HUES64 (cell line): ENCODE measurements at regions not wholly inside any gene's neighbourhood (a gene's known extent, or its start where the extent isn't known, plus 50 kb on each side); places are given as distances from the start of the nearest gene placed in this dataset.
"Not testable (repeated sequence)": the region's sequence is repeated elsewhere in the genome, so short reads cannot be mapped to it uniquely, and the experiment has no call there.

Experiments
- H3K27ac ChIP-seq: 2 replicates; pipeline ENCODE4 v1.7.0; 2013; ENCODE audit warnings: low read depth, low read length, inconsistent platforms
- H3K27me3 ChIP-seq: 2 replicates; pipeline ENCODE4 v1.6.1; 2013; ENCODE audit warnings: mild to moderate bottlenecking, low read length; ENCODE audit not compliant: insufficient read depth
- H3K36me3 ChIP-seq: 2 replicates; pipeline ENCODE4 v1.6.1; 2013; ENCODE audit warnings: mild to moderate bottlenecking, low read length; ENCODE audit not compliant: insufficient read depth
- H3K4me1 ChIP-seq: 2 replicates; pipeline ENCODE4 v1.6.1; 2013; ENCODE audit warnings: mild to moderate bottlenecking, low read length, moderate library complexity; ENCODE audit not compliant: insufficient read depth
- H3K4me3 ChIP-seq: 2 replicates; pipeline ENCODE4 v1.5.1; 2013; ENCODE audit warnings: mild to moderate bottlenecking, low read length, moderate library complexity
- H3K9ac ChIP-seq: 2 replicates; pipeline ENCODE4 v1.6.1; 2013; ENCODE audit warnings: mild to moderate bottlenecking, low read depth, low read length
- H3K9me3 ChIP-seq: 2 replicates; pipeline ENCODE4 v1.6.1; 2013; ENCODE audit warnings: low read depth, low read length; ENCODE audit not compliant: insufficient read depth
- WGBS: fragments of 150-250, 120-280 bp; methylation state at CpG from one replicate; pipeline ENCODE4 v1.1.7; 2013; ENCODE audit warnings: missing lambda C conversion rate; 5-methylcytosine and 5-hydroxymethylcytosine counted together

DNA sequence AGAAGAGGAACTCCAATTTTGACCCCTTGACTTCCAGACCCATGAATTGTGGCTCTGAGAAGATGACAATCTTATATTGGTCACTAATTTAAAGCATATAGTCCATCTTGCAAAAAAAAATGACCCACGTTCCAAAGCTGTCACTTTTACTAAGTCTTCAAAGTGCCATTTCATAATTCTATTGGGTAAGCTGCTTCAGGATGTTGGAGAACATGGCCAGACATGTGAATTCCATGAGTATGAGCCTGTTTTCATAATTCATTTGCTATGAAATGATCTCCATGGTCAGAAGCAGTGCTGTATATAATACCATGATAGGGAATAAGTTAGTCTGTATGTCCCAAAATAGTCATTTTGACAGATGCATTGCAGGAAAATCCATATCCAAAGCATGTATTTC lies 1787.3 kb downstream of the SLITRK5 start:
- H3K9me3 ChIP-seq = no peaks in the 10 kb centered on the region
- no peak overlapping the region for H3K4me3 ChIP-seq
- H3K27me3 ChIP-seq = no peaks in the 10 kb centered on the region
- H3K36me3 ChIP-seq = no peaks in the 10 kb centered on the region
- no peak overlapping the region for H3K9ac ChIP-seq
- H3K27ac ChIP-seq = no peak overlapping the region
- no peaks in the 10 kb centered on the region for H3K4me1 ChIP-seq
- 80% methylated on average over 1 of the region's 1 CpG for WGBS

- H3K27ac ChIP-seq, H3K4me3 ChIP-seq, H3K4me1 ChIP-seq, H3K27me3 ChIP-seq, H3K36me3 ChIP-seq, H3K9ac ChIP-seq, H3K9me3 ChIP-seq: not testable (repeated sequence)
Observed at GRCh38 chr13:89460895-89461294, 1789.7 kb downstream of the SLITRK5 start.

GRCh38 chr13:89465366-89465765 lies 1794.2 kb downstream of the SLITRK5 start:
- Histone ChIP-seq H3K27ac (no peak overlapping the region), H3K9me3 (no peaks in the 10 kb centered on the region), H3K36me3 (no peaks in the 10 kb centered on the region), H3K9ac (no peak overlapping the region), H3K4me1 (no peaks in the 10 kb centered on the region; the same call in 1 of the 2 replicates), H3K4me3 (no peak overlapping the region), H3K27me3 (no peaks in the 10 kb centered on the region)
- 88% methylated on average over 2 of the region's 2 CpGs for WGBS

GRCh38 chr13:89468081-89468480 lies 1796.9 kb downstream of the SLITRK5 start:
- Histone ChIP-seq H3K4me1 (no peaks in the 10 kb centered on the region; the same call in 1 of the 2 replicates), H3K9ac (no peak overlapping the region), H3K9me3 (no peaks in the 10 kb centered on the region; the same call in 1 of the 2 replicates), H3K4me3 (no peak overlapping the region), H3K27ac (no peak overlapping the region), H3K36me3 (no peaks in the 10 kb centered on the region), H3K27me3 (no peaks in the 10 kb centered on the region)
- 100% methylated on average over 2 of the region's 2 CpGs for WGBS

DNA sequence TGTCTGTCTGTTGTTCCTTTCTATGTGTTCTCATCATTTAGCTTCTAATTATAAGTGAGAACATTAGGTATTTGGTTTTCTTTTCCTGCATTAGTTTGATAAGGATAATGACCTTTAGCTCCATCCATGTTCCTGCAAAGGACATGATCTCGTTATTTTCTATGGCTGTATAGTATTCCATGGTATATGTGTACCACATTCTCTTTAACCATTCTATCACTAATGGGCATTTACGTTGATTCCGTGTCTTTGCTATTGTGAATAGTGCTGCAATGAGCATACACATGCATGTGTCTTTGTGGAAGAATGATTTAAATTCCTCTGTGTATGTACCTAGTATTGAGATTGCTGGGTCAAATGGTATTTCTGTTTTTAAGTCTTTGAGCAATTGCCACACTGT lies 1799.7 kb downstream of the SLITRK5 start:
- Histone ChIP-seq H3K27ac (no peak overlapping the region), H3K9me3 (peaks cover 5% of the 10 kb centered on the region; the same call in 1 of the 2 replicates), H3K4me1 (no peaks in the 10 kb centered on the region), H3K27me3 (no peaks in the 10 kb centered on the region), H3K4me3 (no peak overlapping the region), H3K9ac (no peak overlapping the region), H3K36me3 (no peaks in the 10 kb centered on the region)
- 100% methylated on average over 2 of the region's 3 CpGs for WGBS

DNA sequence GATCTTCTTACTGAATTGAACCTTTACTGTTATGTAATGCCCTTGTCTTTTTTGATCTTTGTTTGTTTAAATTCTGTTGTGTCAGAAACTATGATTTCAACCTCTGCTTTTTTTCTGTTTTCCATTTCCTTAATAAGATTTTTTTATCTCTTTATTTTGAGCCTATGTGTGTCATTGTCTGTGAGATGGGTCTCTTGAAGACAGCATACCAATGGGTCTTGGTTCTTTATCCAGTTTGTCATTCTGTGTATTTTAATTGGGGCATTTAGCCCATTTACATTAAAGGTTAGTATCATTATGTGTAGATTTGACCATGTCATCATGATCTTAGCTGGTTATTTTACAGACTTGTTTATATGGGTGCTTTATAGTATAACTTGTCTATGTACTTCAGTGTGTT lies 1803.3 kb downstream of the SLITRK5 start:
- Histone ChIP-seq H3K27ac (no peak overlapping the region), H3K36me3 (no peaks in the 10 kb centered on the region), H3K4me3 (no peak overlapping the region), H3K4me1 (no peaks in the 10 kb centered on the region), H3K27me3 (no peaks in the 10 kb centered on the region), H3K9ac (no peak overlapping the region), H3K9me3 (peaks cover 5% of the 10 kb centered on the region; the same call in 1 of the 2 replicates)

GRCh38 chr13:89486065-89486464 lies 1814.9 kb downstream of the SLITRK5 start:
- no peaks in the 10 kb centered on the region for H3K27me3 ChIP-seq
- H3K4me3 ChIP-seq = no peak overlapping the region
- no peak overlapping the region for H3K9ac ChIP-seq
- H3K9me3 ChIP-seq = no peaks in the 10 kb centered on the region
- H3K27ac ChIP-seq = no peak overlapping the region
- WGBS = no CpG with 5 or more reads among the region's 1 CpG
- no peaks in the 10 kb centered on the region for H3K36me3 ChIP-seq
- no peaks in the 10 kb centered on the region for H3K4me1 ChIP-seq

- Histone ChIP-seq H3K27ac (no peak overlapping the region), H3K9ac (no peak overlapping the region), H3K36me3 (no peaks in the 10 kb centered on the region), H3K9me3 (no peaks in the 10 kb centered on the region), H3K27me3 (no peaks in the 10 kb centered on the region), H3K4me3 (no peak overlapping the region), H3K4me1 (no peaks in the 10 kb centered on the region)
- WGBS = no CpG with 5 or more reads among the region's 1 CpG
Observed at GRCh38 chr13:89486709-89487108, 1815.5 kb downstream of the SLITRK5 start.

DNA sequence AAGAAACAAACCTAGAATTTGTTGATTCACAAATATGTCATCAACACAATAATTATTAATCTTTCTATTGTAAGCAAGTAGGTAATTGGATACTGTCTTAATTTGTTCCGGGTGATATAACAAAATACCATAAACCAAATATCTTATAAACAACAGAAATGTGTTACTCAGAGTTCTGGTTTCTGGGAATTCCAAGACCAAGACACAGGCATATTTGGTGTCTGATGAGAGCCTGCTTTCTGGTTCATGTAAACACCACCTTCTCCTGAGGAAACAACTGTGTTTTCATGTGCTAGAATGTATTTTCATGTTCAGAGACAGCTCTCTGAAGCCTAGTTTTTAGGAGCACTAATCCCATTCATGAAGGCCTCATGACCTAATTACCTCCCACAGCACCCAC lies 1819.5 kb downstream of the SLITRK5 start:
- Histone ChIP-seq H3K36me3 (no peaks in the 10 kb centered on the region), H3K9me3 (0 out of 2 replicates have a peak, but pooled peaks cover 2% of the 10 kb centered on the region), H3K9ac (no peak overlapping the region), H3K27me3 (no peaks in the 10 kb centered on the region), H3K4me1 (no peaks in the 10 kb centered on the region), H3K4me3 (no peak overlapping the region), H3K27ac (no peak overlapping the region)
- WGBS = no CpG with 5 or more reads among the region's 1 CpG

DNA sequence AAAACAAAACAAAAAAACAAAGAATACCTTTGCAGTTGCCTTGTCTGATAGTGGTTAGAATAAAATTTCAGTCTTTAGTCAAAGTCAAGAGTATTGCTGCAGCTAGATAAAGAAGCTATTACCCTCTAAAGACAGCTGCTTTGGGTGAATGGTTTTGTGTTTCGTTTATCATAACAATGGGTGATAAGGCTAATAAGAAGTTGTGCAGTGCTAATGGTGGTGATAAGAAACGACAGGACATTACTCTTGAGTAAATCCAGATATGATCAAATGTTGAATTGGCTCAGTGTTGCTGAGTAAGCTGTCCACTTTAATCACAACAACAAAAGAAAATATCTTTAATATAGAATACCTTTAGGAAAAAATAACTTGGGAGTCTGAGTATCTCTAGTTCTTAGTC lies 1825.3 kb downstream of the SLITRK5 start:
- Histone ChIP-seq H3K27ac (no peak overlapping the region), H3K9ac (no peak overlapping the region), H3K9me3 (0 out of 2 replicates have a peak, but pooled peaks cover 2% of the 10 kb centered on the region), H3K4me1 (peaks cover 6% of the 10 kb centered on the region; the same call in 1 of the 2 replicates), H3K36me3 (no peaks in the 10 kb centered on the region), H3K27me3 (no peaks in the 10 kb centered on the region), H3K4me3 (no peak overlapping the region)
- 79% methylated on average over 2 of the region's 2 CpGs for WGBS

- 91% methylated on average over 4 of the region's 4 CpGs for WGBS
- Histone ChIP-seq H3K4me3 (no peak overlapping the region), H3K9me3 (0 out of 2 replicates have a peak, but pooled peaks cover 2% of the 10 kb centered on the region), H3K4me1 (peaks cover 6% of the 10 kb centered on the region; the same call in 1 of the 2 replicates), H3K9ac (no peak overlapping the region), H3K27ac (no peak overlapping the region), H3K27me3 (no peaks in the 10 kb centered on the region), H3K36me3 (no peaks in the 10 kb centered on the region)
Observed at GRCh38 chr13:89497658-89498057, 1826.5 kb downstream of the SLITRK5 start.

- H3K27ac ChIP-seq = no peak overlapping the region
- H3K27me3 ChIP-seq = no peaks in the 10 kb centered on the region
- no peak overlapping the region for H3K9ac ChIP-seq
- no peaks in the 10 kb centered on the region for H3K9me3 ChIP-seq
- WGBS = no CpG with 5 or more reads among the region's 2 CpGs
- H3K36me3 ChIP-seq = no peaks in the 10 kb centered on the region
- H3K4me1 ChIP-seq = no peaks in the 10 kb centered on the region
- H3K4me3 ChIP-seq = no peak overlapping the region
Observed at GRCh38 chr13:89502286-89502685, 1831.1 kb downstream of the SLITRK5 start.
